HG02678 (cell line): ENCODE measurements at regions not wholly inside any gene's neighbourhood (a gene's known extent, or its start where the extent isn't known, plus 50 kb on each side); places are given as distances from the start of the nearest gene placed in this dataset.
"Not testable (repeated sequence)": the region's sequence is repeated elsewhere in the genome, so short reads cannot be mapped to it uniquely, and the experiment has no call there.

ENCODE experiments used
- ATAC-seq: cut with Tn5 transposase; IDR thresholded peaks from one replicate; pipeline ENCODE4 v1.9.1; 2021; ENCODE audit warnings: mild to moderate bottlenecking, moderate library complexity; ENCODE audit not compliant: unreplicated experiment

GRCh38 chr18:27311114-27311513 is 126.0 kb upstream of the CHST9 start:
- ATAC-seq, result no peak

GRCh38 chr18:27301615-27302378 is 116.7 kb upstream of the CHST9 start:
- ATAC-seq, result no peak

GRCh38 chr18:27298214-27298804 is 113.2 kb upstream of the CHST9 start:
- ATAC-seq, result no peak

- ATAC-seq, result not testable (repeated sequence)
Measured at GRCh38 chr18:27285973-27286562, 101.0 kb upstream of the CHST9 start.

GRCh38 chr18:27278131-27278530 is 93.0 kb upstream of the CHST9 start:
- no peak for ATAC-seq

GRCh38 chr18:27277554-27277953 is 92.4 kb upstream of the CHST9 start:
- ATAC-seq, result no peak

GRCh38 chr18:27276886-27277285 is 91.8 kb upstream of the CHST9 start:
- ATAC-seq, result no peak

- no peak for ATAC-seq
Measured at GRCh38 chr18:27276479-27276878, 91.4 kb upstream of the CHST9 start.

GRCh38 chr18:27274901-27275300 is 89.8 kb upstream of the CHST9 start:
- ATAC-seq, result no peak

- no peak for ATAC-seq
Measured at GRCh38 chr18:27270508-27270907, 85.4 kb upstream of the CHST9 start.

- ATAC-seq, result no peak
Measured at GRCh38 chr18:27263369-27263768, 78.3 kb upstream of the CHST9 start.

GRCh38 chr18:27261769-27262549 is 76.9 kb upstream of the CHST9 start:
- no peak for ATAC-seq

GRCh38 chr18:27253571-27253970 is 68.5 kb upstream of the CHST9 start:
- no peak for ATAC-seq

GRCh38 chr18:27250471-27250870 is 65.4 kb upstream of the CHST9 start:
- no peak for ATAC-seq

- ATAC-seq, result no peak
Measured at GRCh38 chr18:27249933-27250332, 64.8 kb upstream of the CHST9 start.

GRCh38 chr18:27244259-27244658 is 59.2 kb upstream of the CHST9 start:
- ATAC-seq, result no peak

GRCh38 chr18:27242392-27243047 is 57.4 kb upstream of the CHST9 start:
- no peak for ATAC-seq

- no peak for ATAC-seq
Measured at GRCh38 chr18:27240383-27240782, 55.3 kb upstream of the CHST9 start.

GRCh38 chr18:27239669-27240068 is 54.6 kb upstream of the CHST9 start:
- no peak for ATAC-seq

GRCh38 chr18:27235218-27235870 is 50.2 kb upstream of the CHST9 start:
- no peak for ATAC-seq
